Amygdala (tissue), 56 donors: ENCODE measurements at regions not wholly inside any gene's neighbourhood (a gene's known extent, or its start where the extent isn't known, plus 50 kb on each side); places are given as distances from the start of the nearest gene placed in this dataset.
"Not testable (repeated sequence)": the region's sequence is repeated elsewhere in the genome, so short reads cannot be mapped to it uniquely, and the experiment has no call there.

Experiments
- DNase-seq, 56 donors: peaks; one replicate each; lab custom pipeline; 2025; lab: John Stamatoyannopoulos, UW

DNA sequence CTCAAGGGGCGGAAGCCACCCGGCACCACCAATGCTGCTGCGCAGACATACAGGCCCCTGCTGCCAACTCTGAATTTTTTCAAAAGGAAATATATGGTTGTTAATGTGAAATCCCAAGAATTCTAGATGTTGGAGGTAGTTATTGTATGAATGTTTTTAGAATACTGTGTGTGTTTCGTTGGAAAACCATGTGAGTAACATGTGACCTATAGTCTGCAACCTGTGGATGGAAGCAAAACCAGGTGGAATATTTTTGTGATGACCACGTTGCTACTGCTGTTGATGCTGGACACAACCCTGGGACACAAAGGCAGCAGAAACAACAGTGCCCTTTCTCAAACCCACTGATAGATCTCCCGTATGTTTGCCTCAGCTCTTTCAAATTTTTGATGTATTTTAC is 376.3 kb upstream of the SALL1 start:
- DNase-seq: no peak

DNA sequence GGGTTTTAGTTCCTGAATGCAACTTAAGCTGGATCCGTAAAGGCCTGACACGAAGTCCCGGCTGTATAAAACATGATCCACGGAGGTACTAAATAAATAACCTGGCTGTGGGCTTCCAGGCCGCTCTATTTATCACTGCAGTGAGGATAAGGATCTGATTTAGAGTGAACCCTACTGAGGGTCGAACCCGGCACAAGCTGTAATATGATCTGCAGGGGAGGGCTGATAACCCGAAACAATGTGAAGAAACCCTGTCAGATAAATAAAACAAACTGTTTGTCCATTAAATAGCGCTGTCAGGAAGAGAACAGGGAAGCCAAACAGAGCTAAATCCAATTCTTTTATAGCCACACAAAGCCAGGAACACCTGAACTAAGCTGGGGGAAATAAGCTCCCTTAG is 375.6 kb upstream of the SALL1 start:
- no peak for DNase-seq

- peak in 17 of 56 donors; percentile 3 to 49 (median 17) for DNase-seq
Measured at GRCh38 chr16:51524555-51525373, 373.7 kb upstream of the SALL1 start.

- no peak for DNase-seq
Measured at GRCh38 chr16:51524070-51524469, 373.0 kb upstream of the SALL1 start.

- DNase-seq: no peak
Measured at GRCh38 chr16:51523400-51523799, 372.3 kb upstream of the SALL1 start.

- no peak for DNase-seq
Measured at GRCh38 chr16:51522902-51523301, 371.8 kb upstream of the SALL1 start.

DNA sequence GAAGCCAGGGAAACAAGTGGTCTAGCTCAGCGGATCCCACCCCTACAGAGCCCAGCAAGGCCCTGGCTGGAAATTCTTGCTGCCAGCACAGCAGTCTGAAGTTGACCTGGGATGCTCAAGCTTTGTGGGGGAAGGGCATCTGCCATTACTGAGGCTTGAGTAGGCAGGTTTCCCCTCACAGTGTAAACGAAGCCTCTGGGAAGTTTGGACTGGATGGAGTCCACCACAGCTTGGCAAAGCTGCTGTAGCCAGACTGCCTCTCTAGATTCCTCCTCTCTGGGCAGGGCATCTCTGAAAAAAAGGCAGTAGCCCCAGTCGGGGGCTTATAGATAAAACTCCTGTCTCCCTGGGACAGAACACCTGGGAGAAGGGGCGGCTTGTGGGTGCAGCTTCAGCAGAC is 365.9 kb upstream of the SALL1 start:
- DNase-seq: not testable (repeated sequence)

DNA sequence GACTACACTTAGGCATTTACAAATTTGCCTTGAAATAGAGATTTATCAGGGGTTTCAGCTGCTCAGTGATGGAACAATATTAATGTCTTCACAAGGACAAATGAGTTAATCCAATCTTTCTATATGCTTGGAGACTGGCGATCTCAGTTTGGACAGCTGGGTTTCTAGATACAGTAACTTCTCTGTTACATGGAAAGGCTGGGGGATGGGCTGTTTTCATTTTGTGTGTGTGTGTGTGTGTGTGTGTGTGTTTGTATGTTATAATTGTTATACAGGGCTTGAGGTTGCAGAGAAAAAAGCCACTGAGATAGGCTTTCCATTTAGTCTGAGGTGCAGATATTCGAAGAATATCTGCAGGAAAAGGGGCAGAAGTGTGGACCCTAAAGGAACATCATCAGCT is 359.3 kb upstream of the SALL1 start:
- peak in 17 of 56 donors; percentile 2 to 46 (median 10) for DNase-seq

- DNase-seq: no peak
Measured at GRCh38 chr16:51509336-51509735, 358.3 kb upstream of the SALL1 start.

DNA sequence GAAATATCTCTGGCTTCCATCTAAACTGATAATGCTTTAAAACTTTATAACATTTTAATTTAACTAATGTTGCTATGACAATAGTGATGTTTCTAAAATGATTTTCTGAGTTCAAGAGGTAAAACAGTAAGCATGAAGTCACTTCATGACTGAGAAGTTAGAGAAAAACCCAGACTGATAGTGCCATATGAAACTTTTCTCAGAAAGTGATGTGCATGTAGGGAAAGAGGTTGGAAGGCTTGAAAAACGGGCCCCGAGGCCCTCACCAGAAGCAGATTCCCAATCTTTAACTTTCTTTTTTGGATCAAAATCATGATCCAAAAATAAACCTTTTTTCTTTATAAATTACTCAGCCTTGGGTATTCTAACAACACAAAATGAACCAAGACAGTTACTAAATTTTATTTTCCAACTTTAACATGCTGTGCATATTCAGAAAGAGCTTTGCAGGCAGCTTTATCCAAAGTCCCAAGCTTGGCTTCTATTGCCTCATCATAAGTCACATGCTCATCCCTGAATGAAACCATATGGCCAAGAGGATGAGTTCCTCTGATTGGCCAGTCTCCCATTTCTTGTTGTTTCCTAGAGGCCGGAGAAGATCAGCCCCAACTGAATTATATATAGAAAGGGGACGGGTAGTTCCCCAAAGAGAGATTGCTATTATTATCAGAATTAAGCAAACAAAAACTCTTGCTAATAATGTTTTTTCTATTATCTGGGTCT is 357.6 kb upstream of the SALL1 start:
- DNase-seq: no peak

DNA sequence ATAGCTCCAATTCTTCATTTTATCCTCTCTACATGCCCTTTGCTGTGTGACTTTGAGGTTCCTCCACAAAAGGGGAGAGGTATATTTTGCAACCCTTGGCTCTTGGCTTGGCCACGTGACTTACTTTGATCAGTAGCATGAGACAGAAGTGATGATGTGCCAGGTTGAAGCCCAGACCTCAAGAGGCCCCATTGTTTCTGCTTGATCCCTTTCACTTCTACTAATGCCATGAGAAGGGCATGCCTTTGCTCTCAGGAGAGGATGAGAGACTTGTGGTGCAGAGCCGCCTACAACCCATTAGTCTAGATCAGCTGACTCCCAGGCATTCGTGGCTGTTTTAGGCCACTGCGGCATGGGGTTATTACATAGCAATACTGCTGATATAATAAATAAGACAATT is 356.2 kb upstream of the SALL1 start:
- no peak for DNase-seq

- DNase-seq: no peak
Measured at GRCh38 chr16:51500306-51500705, 349.2 kb upstream of the SALL1 start.

GRCh38 chr16:51497541-51498211 is 346.6 kb upstream of the SALL1 start:
- DNase-seq: no peak

GRCh38 chr16:51490866-51491265 is 339.8 kb upstream of the SALL1 start:
- no peak for DNase-seq

- no peak for DNase-seq
Measured at GRCh38 chr16:51487880-51488279, 336.8 kb upstream of the SALL1 start.

DNA sequence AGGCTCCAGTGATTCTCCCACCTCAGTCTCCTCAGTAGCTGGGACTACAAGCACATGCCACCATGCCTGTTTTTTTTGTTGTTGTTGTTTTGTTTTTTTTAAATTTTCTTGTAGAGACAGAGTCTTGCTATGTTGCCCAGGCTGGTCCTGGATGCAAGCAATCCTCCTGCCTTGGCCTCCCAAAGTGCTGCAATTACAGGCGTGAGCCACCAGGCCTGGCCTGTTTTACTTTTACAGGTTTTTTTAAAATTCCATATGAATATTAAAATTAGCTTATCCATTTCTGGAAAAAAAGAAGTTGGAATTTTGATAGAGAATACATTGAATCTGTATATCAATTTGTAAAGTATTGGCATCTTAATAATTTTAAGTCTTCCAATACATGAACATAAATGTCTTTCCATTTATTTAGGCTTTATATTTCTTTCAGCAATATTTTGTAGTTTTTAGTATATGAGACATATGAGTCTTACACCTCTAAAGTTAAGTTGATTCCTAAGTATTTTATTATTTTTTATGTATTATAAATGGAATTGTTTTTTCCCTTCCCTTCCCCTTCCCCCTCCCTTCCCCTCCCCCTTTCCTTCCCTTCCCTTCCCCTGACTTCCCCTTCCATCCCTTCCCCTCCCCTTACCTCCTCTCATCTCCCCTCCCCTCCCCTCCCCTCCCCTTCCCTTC is 323.5 kb upstream of the SALL1 start:
- no peak for DNase-seq

- DNase-seq: no peak
Measured at GRCh38 chr16:51473091-51473490, 322.0 kb upstream of the SALL1 start.

DNA sequence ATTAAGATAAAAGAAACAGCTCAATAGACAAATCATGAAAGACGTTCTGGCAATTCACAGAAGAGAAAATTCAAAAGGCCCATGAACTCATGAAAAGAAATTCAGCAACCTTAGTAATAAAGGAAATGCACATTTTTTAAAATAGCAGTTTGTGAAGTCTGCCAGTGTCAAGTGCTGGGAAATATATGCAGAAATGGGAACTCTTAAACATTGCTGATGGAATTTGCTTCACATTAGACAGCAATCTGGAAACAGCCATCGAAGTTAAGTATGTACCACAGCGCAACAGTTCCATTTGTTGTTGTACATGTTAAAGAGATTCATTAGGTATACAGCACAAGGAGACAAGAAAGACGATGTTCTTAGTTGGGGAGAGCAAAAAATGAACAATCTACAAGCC is 319.4 kb upstream of the SALL1 start:
- no peak for DNase-seq

GRCh38 chr16:51464996-51465395 is 313.9 kb upstream of the SALL1 start:
- DNase-seq: no peak

GRCh38 chr16:51461255-51461654 is 310.2 kb upstream of the SALL1 start:
- no peak for DNase-seq
